CD14-positive monocyte (primary cell): ENCODE measurements at regions not wholly inside any gene's neighbourhood (a gene's known extent, or its start where the extent isn't known, plus 50 kb on each side); places are given as distances from the start of the nearest gene placed in this dataset.

Source experiments
- DNase-seq, 3 donors: peaks; one replicate each; pipeline ENCODE4 v3.0.0-alpha.2; 2011 to 2022
- H2AFZ ChIP-seq: 2 replicates; pipeline ENCODE4 v1.6.0; 2012; ENCODE audit warnings: mild to moderate bottlenecking, low read depth, low read length, inconsistent platforms; ENCODE audit not compliant: insufficient read depth, poor library complexity, severe bottlenecking
- H3K27ac ChIP-seq, 2 donors: 1 replicate in 1 of 2; 2 replicates in 1 of 2; pipeline ENCODE4 v1.5.1; 2012 to 2013; ENCODE audit warnings: low read length in 2 of 2, control low read depth in 1 of 2, inconsistent platforms in 1 of 2, low read depth in 1 of 2, mild to moderate bottlenecking in 1 of 2
- H3K27me3 ChIP-seq, 2 donors: one replicate each; pipeline versions ENCODE4 v1.6.0 to v1.6.1; 2011 to 2013; ENCODE audit warnings: low read length in 2 of 2; ENCODE audit not compliant: control insufficient read depth in 2 of 2, insufficient read depth in 2 of 2
- H3K36me3 ChIP-seq, 2 donors: replicated peaks in 1 of 2; 1 replicate in 1 of 2; 2 replicates in 1 of 2; pipeline versions ENCODE4 v1.5.1 to v1.6.1; 2012 to 2013; ENCODE audit warnings: low read length in 2 of 2, control low read depth in 1 of 2, inconsistent platforms in 1 of 2, mild to moderate bottlenecking in 1 of 2; ENCODE audit not compliant: insufficient read depth in 2 of 2, control insufficient read depth in 1 of 2
- H3K4me1 ChIP-seq, 2 donors: 1 replicate in 1 of 2; 2 replicates in 1 of 2; pipeline versions ENCODE4 v1.5.1 to v1.6.1; 2012 to 2013; ENCODE audit warnings: low read length in 2 of 2, control low read depth in 1 of 2, inconsistent platforms in 1 of 2, mild to moderate bottlenecking in 1 of 2, moderate library complexity in 1 of 2; ENCODE audit not compliant: insufficient read depth in 2 of 2, control insufficient read depth in 1 of 2
- H3K4me2 ChIP-seq: replicated peaks from 2 replicates; pipeline ENCODE3; 2012; ENCODE audit warnings: low read length, moderate library complexity, mild to moderate bottlenecking; ENCODE audit not compliant: poor library complexity, severe bottlenecking; ENCODE audit errors: extremely low read depth
- H3K4me3 ChIP-seq, 3 experiments: fragments of 200-600 bp in 1 of 3; sonication (generic) in 1 of 3; replicated peaks in 1 of 3; 1 replicate in 2 of 3; 2 replicates in 1 of 3; pipeline ENCODE4 v1.5.1; 2011 to 2013; ENCODE audit warnings: low read length in 3 of 3, mild to moderate bottlenecking in 3 of 3, control low read depth in 2 of 3, low read depth in 2 of 3, inconsistent platforms in 1 of 3, moderate library complexity in 1 of 3
- H3K79me2 ChIP-seq: 2 replicates; pipeline ENCODE4 v1.6.0; 2012; ENCODE audit warnings: mild to moderate bottlenecking, control low read depth, inconsistent platforms, low read length, moderate library complexity; ENCODE audit not compliant: insufficient read depth
- H3K9ac ChIP-seq: 2 replicates; pipeline ENCODE4 v1.6.0; 2017; ENCODE audit warnings: low read length, mild to moderate bottlenecking; ENCODE audit not compliant: insufficient read depth, poor library complexity, severe bottlenecking
- H3K9me3 ChIP-seq, 2 donors: replicated peaks in 1 of 2; 1 replicate in 1 of 2; 2 replicates in 1 of 2; pipeline versions ENCODE4 v1.5.1 to v1.6.1; 2012 to 2013; ENCODE audit warnings: low read length in 2 of 2, control low read depth in 1 of 2; ENCODE audit not compliant: control insufficient read depth in 1 of 2, insufficient read depth in 1 of 2
- H4K20me1 ChIP-seq: 2 replicates; pipeline ENCODE4 v1.6.0; 2012; ENCODE audit warnings: mild to moderate bottlenecking, low read length, control low read depth, moderate library complexity; ENCODE audit not compliant: insufficient read depth
- H3K27ac Mint-ChIP-seq, 7 donors: one replicate each; pipeline ENCODE4 v1.8.0; 2020; ENCODE audit warnings: mild to moderate bottlenecking in 7 of 7, mixed read lengths in 7 of 7, moderate library complexity in 6 of 7, inconsistent platforms in 2 of 7
- H3K27me3 Mint-ChIP-seq, 3 donors: one replicate each; pipeline ENCODE4 v1.8.0; 2021 to 2022; ENCODE audit warnings: low read depth in 3 of 3, mild to moderate bottlenecking in 3 of 3, mixed read lengths in 3 of 3, moderate library complexity in 3 of 3, inconsistent platforms in 1 of 3
- H3K36me3 Mint-ChIP-seq, 2 donors: one replicate each; pipeline ENCODE4 v1.8.0; 2020; ENCODE audit warnings: mixed read lengths in 2 of 2, inconsistent platforms in 1 of 2, mild to moderate bottlenecking in 1 of 2
- H3K4me1 Mint-ChIP-seq: one replicate; pipeline ENCODE4 v1.8.0; 2020; ENCODE audit warnings: mild to moderate bottlenecking, mixed read lengths
- H3K4me3 Mint-ChIP-seq, 2 donors: one replicate each; pipeline ENCODE4 v1.8.0; 2020; ENCODE audit warnings: mild to moderate bottlenecking in 2 of 2, mixed read lengths in 2 of 2, moderate library complexity in 1 of 2
- H3K9me3 Mint-ChIP-seq, 7 donors: one replicate each; pipeline ENCODE4 v1.8.0; 2020 to 2022; ENCODE audit warnings: mixed read lengths in 7 of 7, mild to moderate bottlenecking in 6 of 7, moderate library complexity in 6 of 7, inconsistent platforms in 2 of 7
- WGBS: methylation state at CpG from one replicate; pipeline ENCODE4 v1.1.5; 2013; ENCODE audit warnings: missing lambda C conversion rate; ENCODE audit not compliant: insufficient coverage; 5-methylcytosine and 5-hydroxymethylcytosine counted together
- intact Hi-C, 2 donors: fragments of 100-400 bp; cut with micrococcal nuclease; formaldehyde crosslinking; loops; one replicate each; pipeline versions ENCODE4 v1.15.0 to v1.15.1; 2023
- TF ChIP-seq, protein P1 (sequence below): fragments of 200-600 bp; IDR thresholded peaks from one replicate; pipeline ENCODE4 v1.8.0; 2022; ENCODE audit warnings: antibody characterized with exemption, mild to moderate bottlenecking

DNA sequence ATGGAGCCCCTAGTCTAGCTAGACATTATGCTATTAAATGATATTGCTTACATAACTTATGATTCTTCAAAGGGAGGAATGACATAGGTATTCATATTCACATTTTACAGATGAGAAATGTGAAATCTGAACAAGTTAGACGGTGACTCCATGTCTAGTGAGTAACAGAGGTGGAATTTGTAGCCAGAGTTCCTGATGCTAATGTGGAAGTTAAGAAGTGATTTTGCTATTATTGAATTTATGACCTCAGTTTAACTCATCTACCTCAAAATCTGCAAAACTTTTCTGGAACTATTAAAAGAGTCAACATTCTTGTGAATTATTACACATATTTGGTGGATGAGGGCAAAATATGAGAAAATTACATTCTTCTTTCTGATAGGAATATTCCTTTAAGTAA is 347.6 kb upstream of the MMS22L start:
- H3K4me3 ChIP-seq = no peak overlapping the region
- Mint-ChIP-seq H3K4me1 (no peaks in the 10 kb centered on the region), H3K27ac (no peak overlapping the region), H3K27me3 (no peaks in the 10 kb centered on the region), H3K4me3 (no peak overlapping the region), H3K36me3 (no peaks in the 10 kb centered on the region), H3K9me3 (no peaks in the 10 kb centered on the region)
- H3K9ac ChIP-seq = no peak overlapping the region
- H4K20me1 ChIP-seq = no peaks in the 10 kb centered on the region
- no peaks in the 10 kb centered on the region for H3K27me3 ChIP-seq
- no peak overlapping the region for H2AFZ ChIP-seq
- intact Hi-C loops = no loop called here
- WGBS = no CpG with 5 or more reads among the region's 1 CpG
- H3K36me3 ChIP-seq = no peaks in the 10 kb centered on the region
- H3K4me1 ChIP-seq = no peaks in the 10 kb centered on the region
- DNase-seq = no peak
- H3K27ac ChIP-seq = no peak overlapping the region
- H3K9me3 ChIP-seq = no peaks in the 10 kb centered on the region
- TF ChIP-seq, protein P1, sequence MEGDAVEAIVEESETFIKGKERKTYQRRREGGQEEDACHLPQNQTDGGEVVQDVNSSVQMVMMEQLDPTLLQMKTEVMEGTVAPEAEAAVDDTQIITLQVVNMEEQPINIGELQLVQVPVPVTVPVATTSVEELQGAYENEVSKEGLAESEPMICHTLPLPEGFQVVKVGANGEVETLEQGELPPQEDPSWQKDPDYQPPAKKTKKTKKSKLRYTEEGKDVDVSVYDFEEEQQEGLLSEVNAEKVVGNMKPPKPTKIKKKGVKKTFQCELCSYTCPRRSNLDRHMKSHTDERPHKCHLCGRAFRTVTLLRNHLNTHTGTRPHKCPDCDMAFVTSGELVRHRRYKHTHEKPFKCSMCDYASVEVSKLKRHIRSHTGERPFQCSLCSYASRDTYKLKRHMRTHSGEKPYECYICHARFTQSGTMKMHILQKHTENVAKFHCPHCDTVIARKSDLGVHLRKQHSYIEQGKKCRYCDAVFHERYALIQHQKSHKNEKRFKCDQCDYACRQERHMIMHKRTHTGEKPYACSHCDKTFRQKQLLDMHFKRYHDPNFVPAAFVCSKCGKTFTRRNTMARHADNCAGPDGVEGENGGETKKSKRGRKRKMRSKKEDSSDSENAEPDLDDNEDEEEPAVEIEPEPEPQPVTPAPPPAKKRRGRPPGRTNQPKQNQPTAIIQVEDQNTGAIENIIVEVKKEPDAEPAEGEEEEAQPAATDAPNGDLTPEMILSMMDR = no peak
- H3K4me2 ChIP-seq = no peak overlapping the region
- no peaks in the 10 kb centered on the region for H3K79me2 ChIP-seq

DNA sequence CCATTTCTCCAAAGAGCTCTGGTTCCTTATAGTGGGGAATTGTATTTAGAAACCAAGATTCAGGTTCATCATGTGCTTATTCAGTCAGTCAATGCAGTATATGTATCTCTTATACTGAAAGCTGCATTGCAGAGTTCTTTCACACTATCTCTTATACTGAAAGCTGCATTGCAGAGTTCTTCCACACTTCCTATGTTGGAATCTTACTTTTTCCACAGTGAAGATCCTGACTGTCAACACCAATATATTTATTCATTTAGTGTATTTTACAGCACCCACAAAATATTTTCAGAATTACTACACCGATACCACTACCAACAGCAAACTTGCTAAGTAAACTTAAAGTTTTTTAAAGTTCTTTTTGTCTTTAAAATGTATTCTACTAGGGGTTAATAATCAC is 349.3 kb upstream of the MMS22L start:
- Histone ChIP-seq H3K79me2 (no peaks in the 10 kb centered on the region), H3K9me3 (no peaks in the 10 kb centered on the region), H3K36me3 (no peaks in the 10 kb centered on the region), H3K27me3 (no peaks in the 10 kb centered on the region), H3K9ac (no peak overlapping the region), H3K27ac (no peak overlapping the region), H2AFZ (no peak overlapping the region), H4K20me1 (no peaks in the 10 kb centered on the region), H3K4me3 (no peak overlapping the region), H3K4me1 (no peaks in the 10 kb centered on the region), H3K4me2 (no peak overlapping the region)
- TF ChIP-seq, protein P1 = no peak
- DNase-seq = no peak
- no peaks in the 10 kb centered on the region for H3K27me3 Mint-ChIP-seq
- WGBS = no CpG with 5 or more reads among the region's 1 CpG
- peaks cover 0 to 1% (median 0%) of the 10 kb centered on the region in 7 donors for H3K9me3 Mint-ChIP-seq
- intact Hi-C loops = no loop called here
- H3K36me3 Mint-ChIP-seq = no peaks in the 10 kb centered on the region
- H3K4me1 Mint-ChIP-seq = no peaks in the 10 kb centered on the region
- H3K27ac Mint-ChIP-seq = no peak overlapping the region
- no peak overlapping the region for H3K4me3 Mint-ChIP-seq
